DOHH2 (cell line): ENCODE measurements at regions not wholly inside any gene's neighbourhood (a gene's known extent, or its start where the extent isn't known, plus 50 kb on each side); places are given as distances from the start of the nearest gene placed in this dataset.

ENCODE experiments used
- EZH2phosphoT487 ChIP-seq: fragments of 200-600 bp; sonication (generic); IDR thresholded peaks from 2 replicates; pipeline ENCODE4 v1.6.1; 2017; ENCODE audit warnings: borderline replicate concordance, mild to moderate bottlenecking, antibody characterized with exemption, low read length, moderate library complexity, mixed read lengths
- TF ChIP-seq, protein P1 (sequence below): fragments of 200-600 bp; sonication (generic); IDR thresholded peaks from one replicate; pipeline ENCODE4 v1.5.1; 2014; ENCODE audit warnings: antibody characterized with exemption, mild to moderate bottlenecking, low read depth, low read length; ENCODE audit not compliant: poor library complexity, severe bottlenecking

DNA sequence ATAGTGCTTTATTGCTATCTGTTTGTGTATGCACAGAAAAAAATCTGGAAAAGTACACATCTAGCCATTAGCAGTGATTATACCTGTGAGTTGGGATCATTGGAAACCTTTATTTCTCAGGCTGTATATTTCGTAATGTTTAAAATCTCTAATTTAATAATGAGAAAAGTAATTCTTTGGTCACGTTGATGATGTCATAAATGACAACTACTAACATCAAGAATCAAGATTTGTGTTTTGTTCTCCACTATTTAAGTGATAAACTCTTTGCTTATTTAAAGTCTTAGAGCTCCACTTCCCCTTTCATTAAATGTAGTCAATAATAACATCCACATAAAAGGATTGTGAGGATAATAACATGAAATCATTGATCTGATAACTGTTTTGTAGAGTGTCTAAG, 126.2 kb downstream of the TMA16 start:
- TF ChIP-seq, protein P1, sequence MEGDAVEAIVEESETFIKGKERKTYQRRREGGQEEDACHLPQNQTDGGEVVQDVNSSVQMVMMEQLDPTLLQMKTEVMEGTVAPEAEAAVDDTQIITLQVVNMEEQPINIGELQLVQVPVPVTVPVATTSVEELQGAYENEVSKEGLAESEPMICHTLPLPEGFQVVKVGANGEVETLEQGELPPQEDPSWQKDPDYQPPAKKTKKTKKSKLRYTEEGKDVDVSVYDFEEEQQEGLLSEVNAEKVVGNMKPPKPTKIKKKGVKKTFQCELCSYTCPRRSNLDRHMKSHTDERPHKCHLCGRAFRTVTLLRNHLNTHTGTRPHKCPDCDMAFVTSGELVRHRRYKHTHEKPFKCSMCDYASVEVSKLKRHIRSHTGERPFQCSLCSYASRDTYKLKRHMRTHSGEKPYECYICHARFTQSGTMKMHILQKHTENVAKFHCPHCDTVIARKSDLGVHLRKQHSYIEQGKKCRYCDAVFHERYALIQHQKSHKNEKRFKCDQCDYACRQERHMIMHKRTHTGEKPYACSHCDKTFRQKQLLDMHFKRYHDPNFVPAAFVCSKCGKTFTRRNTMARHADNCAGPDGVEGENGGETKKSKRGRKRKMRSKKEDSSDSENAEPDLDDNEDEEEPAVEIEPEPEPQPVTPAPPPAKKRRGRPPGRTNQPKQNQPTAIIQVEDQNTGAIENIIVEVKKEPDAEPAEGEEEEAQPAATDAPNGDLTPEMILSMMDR = no peak
- no peak for TF ChIP-seq EZH2phosphoT487
